Mesenchymal stem cell (in vitro differentiated cells and primary cell): ENCODE measurements at regions not wholly inside any gene's neighbourhood (a gene's known extent, or its start where the extent isn't known, plus 50 kb on each side); places are given as distances from the start of the nearest gene placed in this dataset.
A peak's percentile ranks its signal among the peaks of the same experiment; 100 is the strongest.

ENCODE experiments used
- DNase-seq: peaks from one replicate; pipeline ENCODE4 v3.0.0-alpha.2; 2013
- H2AFZ ChIP-seq: one replicate; pipeline ENCODE4 v1.6.1; 2013; ENCODE audit warnings: low read depth, mild to moderate bottlenecking, control low read depth, inconsistent platforms, low read length, moderate library complexity
- H2AK5ac ChIP-seq: 2 replicates; pipeline ENCODE4 v1.6.1; 2013; ENCODE audit warnings: low read length, moderate library complexity, mild to moderate bottlenecking, inconsistent platforms; ENCODE audit not compliant: severe bottlenecking
- H2BK120ac ChIP-seq: one replicate; pipeline ENCODE4 v1.6.1; 2013; ENCODE audit warnings: low read depth, mild to moderate bottlenecking, inconsistent platforms, low read length, moderate library complexity
- H2BK12ac ChIP-seq, 2 experiments: one replicate each; pipeline ENCODE4 v1.6.1; 2013; ENCODE audit warnings: inconsistent platforms in 2 of 2, low read length in 2 of 2, mild to moderate bottlenecking in 2 of 2, moderate library complexity in 2 of 2, control low read depth in 1 of 2
- H2BK15ac ChIP-seq: one replicate; pipeline ENCODE4 v1.6.1; 2013; ENCODE audit warnings: mild to moderate bottlenecking, low read depth, inconsistent platforms; ENCODE audit not compliant: poor library complexity, severe bottlenecking
- H2BK5ac ChIP-seq: 2 replicates; pipeline ENCODE4 v1.6.1; 2013; ENCODE audit warnings: low read depth, mild to moderate bottlenecking, low read length, control low read depth, inconsistent platforms; ENCODE audit not compliant: poor library complexity, severe bottlenecking
- H3K14ac ChIP-seq, 2 experiments: one replicate each; pipeline ENCODE4 v1.6.1; 2013; ENCODE audit warnings: inconsistent platforms in 2 of 2, low read length in 2 of 2, control low read depth in 1 of 2, mild to moderate bottlenecking in 1 of 2, moderate library complexity in 1 of 2
- H3K18ac ChIP-seq, 2 experiments: one replicate each; pipeline ENCODE4 v1.6.1; 2013; ENCODE audit warnings: inconsistent platforms in 2 of 2, low read length in 2 of 2, control low read depth in 1 of 2, low read depth in 1 of 2, mild to moderate bottlenecking in 1 of 2
- H3K23ac ChIP-seq, 2 experiments: one replicate each; pipeline ENCODE4 v1.6.1; 2013; ENCODE audit warnings: inconsistent platforms in 2 of 2, low read length in 2 of 2, mild to moderate bottlenecking in 2 of 2, moderate library complexity in 2 of 2, control low read depth in 1 of 2
- H3K27ac ChIP-seq: 2 replicates; pipeline ENCODE4 v1.5.1; 2013; ENCODE audit warnings: mild to moderate bottlenecking, moderate library complexity, low read length, control low read depth, inconsistent platforms; ENCODE audit not compliant: poor library complexity, severe bottlenecking
- H3K27me3 ChIP-seq, 2 experiments: 2 replicates each; pipeline versions ENCODE4 v1.6.1 to v1.7.0; 2013; ENCODE audit warnings: low read length in 2 of 2, mild to moderate bottlenecking in 2 of 2, moderate library complexity in 2 of 2, control low read depth in 1 of 2, inconsistent platforms in 1 of 2; ENCODE audit not compliant: control insufficient read depth in 1 of 2, insufficient read depth in 1 of 2
- H3K36me3 ChIP-seq, 2 experiments: 2 replicates each; pipeline versions ENCODE4 v1.6.1 to v1.7.0; 2013; ENCODE audit warnings: low read length in 2 of 2, control low read depth in 1 of 2, inconsistent platforms in 1 of 2, low read depth in 1 of 2, mild to moderate bottlenecking in 1 of 2; ENCODE audit not compliant: insufficient read depth in 2 of 2, control insufficient read depth in 1 of 2
- H3K4ac ChIP-seq, 2 experiments: one replicate each; pipeline ENCODE4 v1.6.1; 2013; ENCODE audit warnings: inconsistent platforms in 2 of 2, low read length in 2 of 2, mild to moderate bottlenecking in 2 of 2, moderate library complexity in 2 of 2, control low read depth in 1 of 2, low read depth in 1 of 2
- H3K4me1 ChIP-seq: 2 replicates; pipeline ENCODE4 v1.6.1; 2013; ENCODE audit warnings: low read depth, low read length, control low read depth; ENCODE audit not compliant: control insufficient read depth, insufficient read depth
- H3K4me2 ChIP-seq: 2 replicates; pipeline ENCODE4 v1.6.1; 2013; ENCODE audit warnings: low read length, mild to moderate bottlenecking, inconsistent platforms; ENCODE audit not compliant: poor library complexity, severe bottlenecking
- H3K4me3 ChIP-seq, 2 experiments: 2 replicates each; pipeline versions ENCODE4 v1.5.1 to v1.7.0; 2013; ENCODE audit warnings: low read length in 2 of 2, mild to moderate bottlenecking in 2 of 2, control low read depth in 1 of 2, low read depth in 1 of 2; ENCODE audit not compliant: insufficient read depth in 1 of 2
- H3K79me1 ChIP-seq: replicated peaks from 2 replicates; pipeline ENCODE4 v1.6.1; 2013; ENCODE audit warnings: mild to moderate bottlenecking, control low read depth, low read length, inconsistent platforms; ENCODE audit not compliant: poor library complexity, severe bottlenecking
- H3K9ac ChIP-seq: 2 replicates; pipeline ENCODE4 v1.7.0; 2013; ENCODE audit warnings: mild to moderate bottlenecking, low read length, moderate library complexity
- H3K9me3 ChIP-seq: 2 replicates; pipeline ENCODE4 v1.7.0; 2013; ENCODE audit warnings: mild to moderate bottlenecking, low read length; ENCODE audit not compliant: control insufficient read depth
- H4K8ac ChIP-seq: one replicate; pipeline ENCODE4 v1.6.1; 2013; ENCODE audit warnings: inconsistent platforms, mild to moderate bottlenecking, low read length, moderate library complexity
- H4K91ac ChIP-seq: one replicate; pipeline ENCODE4 v1.6.1; 2013; ENCODE audit warnings: mild to moderate bottlenecking, low read length, inconsistent platforms
- WGBS: methylation state at CpG from one replicate; pipeline ENCODE4 v1.1.7; 2013; ENCODE audit warnings: mixed read lengths; 5-methylcytosine and 5-hydroxymethylcytosine counted together

DNA sequence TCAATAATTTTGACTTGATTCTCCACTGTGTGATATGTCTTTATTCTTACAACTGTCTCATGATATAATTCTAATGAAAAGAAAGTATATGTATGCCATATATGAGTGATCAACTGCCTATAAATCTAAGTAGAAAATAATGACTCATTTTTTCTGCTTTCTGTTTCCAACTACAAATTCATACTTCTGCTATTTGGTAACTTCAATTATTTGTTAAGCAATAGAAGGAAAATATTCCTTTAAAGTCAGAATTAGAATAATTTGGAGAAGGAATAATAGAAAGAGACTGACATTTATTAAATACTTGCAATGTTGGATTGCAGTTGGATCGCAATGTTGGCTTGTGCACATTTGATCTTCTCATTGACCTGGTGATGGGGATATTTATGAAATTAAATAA is 204.2 kb upstream of the PACRGL start:
- H2BK12ac ChIP-seq: no peak overlapping the region
- H2BK15ac ChIP-seq: no peak overlapping the region
- H4K8ac ChIP-seq: no peak overlapping the region
- H3K4me1 ChIP-seq: no peaks in the 10 kb centered on the region
- no peak overlapping the region for H2BK120ac ChIP-seq
- 100% methylated on average over 1 of the region's 1 CpG for WGBS
- no peak overlapping the region for H2BK5ac ChIP-seq
- H4K91ac ChIP-seq: no peak overlapping the region
- no peak overlapping the region for H3K27ac ChIP-seq
- H3K79me1 ChIP-seq: no peaks in the 10 kb centered on the region
- no peak overlapping the region for H2AK5ac ChIP-seq
- no peak overlapping the region for H3K23ac ChIP-seq
- no peak overlapping the region for H3K14ac ChIP-seq
- no peak overlapping the region for H3K4ac ChIP-seq
- no peak for DNase-seq
- H3K4me3 ChIP-seq: no peak overlapping the region
- H3K36me3 ChIP-seq: peaks cover 0 to 28% of the 10 kb centered on the region in 2 experiments
- H3K9me3 ChIP-seq: no peaks in the 10 kb centered on the region
- H3K18ac ChIP-seq: no peak overlapping the region
- H3K9ac ChIP-seq: no peak overlapping the region
- no peak overlapping the region for H2AFZ ChIP-seq
- no peak overlapping the region for H3K4me2 ChIP-seq
- no peaks in the 10 kb centered on the region for H3K27me3 ChIP-seq

DNA sequence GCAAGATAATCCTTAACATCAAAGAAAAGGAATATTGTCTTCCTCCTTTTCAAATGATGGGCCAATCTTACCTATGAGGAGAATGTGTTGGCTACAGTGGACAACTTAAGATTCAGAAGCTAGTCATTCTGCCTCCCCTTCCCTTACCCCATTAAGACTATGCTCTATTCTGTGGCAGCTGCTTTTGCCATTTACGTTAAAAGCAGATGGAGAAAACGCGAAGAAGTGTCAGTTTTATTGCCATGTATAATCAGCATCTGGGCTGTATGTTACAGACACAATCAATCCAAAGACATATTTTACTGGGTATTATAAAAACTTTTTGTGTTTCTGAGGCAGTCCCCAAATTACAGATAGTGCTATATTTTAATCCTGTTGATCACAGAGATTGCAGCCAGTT is 196.1 kb upstream of the PACRGL start:
- H3K79me1 ChIP-seq: no peaks in the 10 kb centered on the region
- H2AFZ ChIP-seq: no peak overlapping the region
- H3K4me1 ChIP-seq: no peaks in the 10 kb centered on the region
- H3K36me3 ChIP-seq: peaks cover 2 to 6% of the 10 kb centered on the region in 2 experiments
- no peak overlapping the region for H4K91ac ChIP-seq
- no peak overlapping the region for H2BK120ac ChIP-seq
- no peaks in the 10 kb centered on the region for H3K27me3 ChIP-seq
- no peak for DNase-seq
- H4K8ac ChIP-seq: no peak overlapping the region
- no peak overlapping the region for H2BK15ac ChIP-seq
- no peak overlapping the region for H3K18ac ChIP-seq
- H3K23ac ChIP-seq: no peak overlapping the region
- H2BK12ac ChIP-seq: no peak overlapping the region
- H3K27ac ChIP-seq: no peak overlapping the region
- H3K9me3 ChIP-seq: no peaks in the 10 kb centered on the region
- H3K4me3 ChIP-seq: no peak overlapping the region
- H3K14ac ChIP-seq: no peak overlapping the region
- no peak overlapping the region for H3K4me2 ChIP-seq
- no peak overlapping the region for H3K9ac ChIP-seq
- H2BK5ac ChIP-seq: no peak overlapping the region
- H2AK5ac ChIP-seq: no peak overlapping the region
- WGBS: 59% methylated on average over 3 of the region's 3 CpGs
- no peak overlapping the region for H3K4ac ChIP-seq

DNA sequence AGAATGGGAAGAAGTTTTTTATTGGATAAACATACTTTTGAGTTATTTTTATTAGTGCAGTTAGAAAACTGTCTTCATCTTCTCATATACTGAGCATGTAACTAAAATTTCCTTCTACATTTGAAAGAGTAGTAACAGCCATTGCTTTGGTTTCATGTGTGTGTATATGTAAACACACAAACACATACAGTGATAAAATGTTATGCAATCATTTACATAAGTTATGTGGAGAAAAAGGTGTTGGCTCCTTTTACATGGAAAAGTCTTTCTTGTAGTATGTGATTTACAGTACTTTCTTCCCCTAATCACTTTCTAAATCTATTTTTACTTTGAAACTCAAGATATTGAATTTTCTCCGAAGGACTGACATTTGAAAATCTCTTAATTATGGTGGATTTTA is 194.3 kb upstream of the PACRGL start:
- no peak overlapping the region for H2BK15ac ChIP-seq
- H3K9ac ChIP-seq: no peak overlapping the region
- H3K27ac ChIP-seq: no peak overlapping the region
- no peak overlapping the region for H2BK5ac ChIP-seq
- no peak overlapping the region for H2AK5ac ChIP-seq
- no peak overlapping the region for H3K4me2 ChIP-seq
- no peak overlapping the region for H3K4me3 ChIP-seq
- H3K4ac ChIP-seq: no peak overlapping the region
- WGBS: no CpG with 5 or more reads among the region's 1 CpG
- H3K4me1 ChIP-seq: no peaks in the 10 kb centered on the region
- H4K8ac ChIP-seq: no peak overlapping the region
- peaks cover 2 to 14% of the 10 kb centered on the region in 2 experiments for H3K36me3 ChIP-seq
- H3K18ac ChIP-seq: no peak overlapping the region
- no peaks in the 10 kb centered on the region for H3K79me1 ChIP-seq
- no peak overlapping the region for H3K14ac ChIP-seq
- H3K27me3 ChIP-seq: no peaks in the 10 kb centered on the region
- no peaks in the 10 kb centered on the region for H3K9me3 ChIP-seq
- H4K91ac ChIP-seq: no peak overlapping the region
- H3K23ac ChIP-seq: no peak overlapping the region
- no peak overlapping the region for H2AFZ ChIP-seq
- no peak for DNase-seq
- H2BK120ac ChIP-seq: no peak overlapping the region
- no peak overlapping the region for H2BK12ac ChIP-seq

DNA sequence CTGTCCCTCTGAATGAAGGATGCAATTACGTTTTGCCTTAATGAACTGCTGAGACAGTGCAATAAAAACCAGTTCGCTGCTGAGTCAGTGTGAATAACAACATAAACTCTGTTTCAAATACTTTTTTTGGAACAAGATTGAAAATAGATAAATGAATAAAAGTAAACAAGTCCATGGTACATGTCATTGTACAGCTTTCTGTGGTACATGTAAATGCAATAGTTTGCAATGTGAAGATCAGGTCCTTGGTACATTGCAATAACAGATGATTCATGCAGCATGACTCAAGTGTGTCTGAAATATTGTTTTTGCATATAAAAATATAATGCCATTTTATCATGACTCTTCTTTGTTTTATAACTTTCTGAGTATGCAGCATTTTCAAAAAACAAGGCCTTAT is 193.4 kb upstream of the PACRGL start:
- no peak overlapping the region for H3K14ac ChIP-seq
- no peak overlapping the region for H2BK12ac ChIP-seq
- no peak overlapping the region for H2BK120ac ChIP-seq
- H3K27ac ChIP-seq: no peak overlapping the region
- no peaks in the 10 kb centered on the region for H3K9me3 ChIP-seq
- H3K27me3 ChIP-seq: no peaks in the 10 kb centered on the region
- no peak overlapping the region for H3K4me2 ChIP-seq
- H2BK5ac ChIP-seq: no peak overlapping the region
- H2AK5ac ChIP-seq: no peak overlapping the region
- H4K8ac ChIP-seq: no peak overlapping the region
- no peak overlapping the region for H3K4ac ChIP-seq
- no peak overlapping the region for H3K18ac ChIP-seq
- H3K4me3 ChIP-seq: no peak overlapping the region
- peak; percentile 67 for DNase-seq
- no peaks in the 10 kb centered on the region for H3K4me1 ChIP-seq
- H2AFZ ChIP-seq: no peak overlapping the region
- H2BK15ac ChIP-seq: no peak overlapping the region
- H4K91ac ChIP-seq: no peak overlapping the region
- H3K9ac ChIP-seq: peak overlapping the region; percentile 17
- peaks cover 0 to 15% of the 10 kb centered on the region in 2 experiments for H3K36me3 ChIP-seq
- H3K23ac ChIP-seq: no peak overlapping the region
- WGBS: 44% methylated on average over 1 of the region's 2 CpGs
- no peaks in the 10 kb centered on the region for H3K79me1 ChIP-seq
